Esophagus muscularis mucosa (tissue), 4 donors: ENCODE measurements at regions not wholly inside any gene's neighbourhood (a gene's known extent, or its start where the extent isn't known, plus 50 kb on each side); places are given as distances from the start of the nearest gene placed in this dataset.
"Not testable (repeated sequence)": the region's sequence is repeated elsewhere in the genome, so short reads cannot be mapped to it uniquely, and the experiment has no call there.

Experiments used
- DNase-seq: peaks from one replicate; pipeline ENCODE4 v3.0.0-alpha.2; 2017; ENCODE audit errors: extremely low spot score
- H3K27ac ChIP-seq, 4 donors: fragments of 200-600 bp; sonication (generic); replicated peaks in 1 of 4; 1 replicate in 3 of 4; 2 replicates in 1 of 4; pipeline ENCODE4 v1.5.1; 2016 to 2019; ENCODE audit warnings: mild to moderate bottlenecking in 1 of 4
- H3K27me3 ChIP-seq, 4 donors: fragments of 200-600 bp; sonication (generic); one replicate each; pipeline versions ENCODE4 v1.5.1 to v1.6.0; 2016 to 2019
- H3K36me3 ChIP-seq, 4 donors: fragments of 200-600 bp; sonication (generic); one replicate each; pipeline ENCODE4 v1.5.1; 2016 to 2019
- H3K4me1 ChIP-seq, 4 donors: fragments of 200-600 bp; sonication (generic); one replicate each; pipeline ENCODE4 v1.5.1; 2016 to 2019
- H3K4me3 ChIP-seq, 4 donors: fragments of 200-600 bp; sonication (generic); 1 replicate in 2 of 4; 2 replicates in 2 of 4; pipeline ENCODE4 v1.5.1; 2016 to 2019; ENCODE audit warnings: mild to moderate bottlenecking in 4 of 4, moderate library complexity in 1 of 4
- H3K9me3 ChIP-seq, 4 donors: fragments of 200-600 bp; sonication (generic); 1 replicate in 3 of 4; 2 replicates in 1 of 4; pipeline ENCODE4 v1.5.1; 2016 to 2019
- WGBS: methylation state at CpG from one replicate; pipeline ENCODE4 v1.1.5; 2018; 5-methylcytosine and 5-hydroxymethylcytosine counted together
- intact Hi-C: fragments of 100-400 bp; cut with DNase I; formaldehyde crosslinking; loops from one replicate; pipeline ENCODE4 v1.15.1; 2023

- H3K4me1 ChIP-seq, H3K36me3 ChIP-seq, DNase-seq, intact Hi-C loops, H3K4me3 ChIP-seq, H3K27ac ChIP-seq, H3K9me3 ChIP-seq, H3K27me3 ChIP-seq: not testable (repeated sequence)
- WGBS: 88% methylated on average over 8 of the region's 8 CpGs
Observed at GRCh38 chr16:15307184-15307583, 70.9 kb downstream of the NPIPA5 start.

- H3K4me1 ChIP-seq, H3K27ac ChIP-seq, H3K36me3 ChIP-seq, H3K9me3 ChIP-seq, H3K27me3 ChIP-seq, H3K4me3 ChIP-seq, DNase-seq, intact Hi-C loops: not testable (repeated sequence)
- WGBS: 40% methylated on average over 2 of the region's 2 CpGs
Observed at GRCh38 chr16:15305889-15306288, 72.2 kb downstream of the NPIPA5 start.

GRCh38 chr16:15303667-15304324, 74.3 kb downstream of the NPIPA5 start:
- H3K4me3 ChIP-seq, H3K27me3 ChIP-seq, H3K36me3 ChIP-seq, DNase-seq, H3K27ac ChIP-seq, H3K4me1 ChIP-seq, H3K9me3 ChIP-seq, intact Hi-C loops: not testable (repeated sequence)
- 29% methylated on average over 10 of the region's 10 CpGs for WGBS

GRCh38 chr16:15297104-15297503, 81.0 kb downstream of the NPIPA5 start:
- H3K9me3 ChIP-seq, H3K27me3 ChIP-seq, H3K4me3 ChIP-seq, H3K4me1 ChIP-seq, H3K36me3 ChIP-seq, DNase-seq, H3K27ac ChIP-seq, intact Hi-C loops: not testable (repeated sequence)
- WGBS: no CpG with 5 or more reads among the region's 4 CpGs

GRCh38 chr16:15274796-15275195, 103.3 kb downstream of the NPIPA5 start:
- H3K27ac ChIP-seq, H3K9me3 ChIP-seq, intact Hi-C loops, DNase-seq, H3K4me3 ChIP-seq, H3K4me1 ChIP-seq, H3K36me3 ChIP-seq: not testable (repeated sequence)
- peaks cover 0 to 10% (median 0%) of the 10 kb centered on the region in 4 donors for H3K27me3 ChIP-seq
- 72% methylated on average over 3 of the region's 8 CpGs for WGBS

GRCh38 chr16:15273964-15274363, 104.1 kb downstream of the NPIPA5 start:
- intact Hi-C loops, H3K27ac ChIP-seq, H3K4me1 ChIP-seq, H3K4me3 ChIP-seq, H3K36me3 ChIP-seq, H3K9me3 ChIP-seq, DNase-seq: not testable (repeated sequence)
- H3K27me3 ChIP-seq: peaks cover 0 to 15% (median 0%) of the 10 kb centered on the region in 4 donors
- no CpG with 5 or more reads among the region's 1 CpG for WGBS

- intact Hi-C loops, H3K27ac ChIP-seq, H3K4me3 ChIP-seq, H3K4me1 ChIP-seq, H3K9me3 ChIP-seq, DNase-seq, H3K36me3 ChIP-seq: not testable (repeated sequence)
- peaks cover 0 to 12% (median 0%) of the 10 kb centered on the region in 4 donors for H3K27me3 ChIP-seq
- 78% methylated on average over 6 of the region's 6 CpGs for WGBS
Observed at GRCh38 chr16:15266941-15267340, 111.2 kb downstream of the NPIPA5 start.

GRCh38 chr16:15262212-15262611, 115.9 kb downstream of the NPIPA5 start:
- H3K4me1 ChIP-seq, DNase-seq, H3K36me3 ChIP-seq, intact Hi-C loops, H3K4me3 ChIP-seq, H3K9me3 ChIP-seq, H3K27ac ChIP-seq, H3K27me3 ChIP-seq: not testable (repeated sequence)
- 48% methylated on average over 6 of the region's 11 CpGs for WGBS

- H3K4me3 ChIP-seq, intact Hi-C loops, DNase-seq, H3K36me3 ChIP-seq, H3K27me3 ChIP-seq, H3K27ac ChIP-seq, H3K9me3 ChIP-seq, H3K4me1 ChIP-seq: not testable (repeated sequence)
- no CpG with 5 or more reads among the region's 2 CpGs for WGBS
Observed at GRCh38 chr16:15247971-15248370, 130.1 kb downstream of the NPIPA5 start.

GRCh38 chr16:15236674-15237323, 141.3 kb downstream of the NPIPA5 start:
- intact Hi-C loops, H3K36me3 ChIP-seq, H3K9me3 ChIP-seq, H3K27ac ChIP-seq, DNase-seq, H3K4me1 ChIP-seq, H3K27me3 ChIP-seq, H3K4me3 ChIP-seq: not testable (repeated sequence)
- WGBS: 68% methylated on average over 2 of the region's 3 CpGs

GRCh38 chr16:15235140-15235539, 141.1 kb upstream of the RRN3 start:
- intact Hi-C loops, H3K4me1 ChIP-seq, H3K27ac ChIP-seq, DNase-seq, H3K9me3 ChIP-seq, H3K27me3 ChIP-seq, H3K36me3 ChIP-seq, H3K4me3 ChIP-seq: not testable (repeated sequence)
- WGBS: 61% methylated on average over 4 of the region's 5 CpGs

GRCh38 chr16:15234702-15235101, 140.6 kb upstream of the RRN3 start:
- no CpG with 5 or more reads among the region's 9 CpGs for whole genome bisulfite sequencing
- H3K9me3 ChIP-seq, H3K27me3 ChIP-seq, H3K4me3 ChIP-seq, H3K27ac ChIP-seq, DNase-seq, H3K36me3 ChIP-seq, intact Hi-C loops, H3K4me1 ChIP-seq: not testable (repeated sequence)

- H3K9me3 ChIP-seq, DNase-seq, H3K27me3 ChIP-seq, H3K4me3 ChIP-seq, intact Hi-C loops, H3K36me3 ChIP-seq, H3K4me1 ChIP-seq, H3K27ac ChIP-seq: not testable (repeated sequence)
- no CpG with 5 or more reads among the region's 5 CpGs for WGBS
Observed at GRCh38 chr16:15230432-15230831, 136.4 kb upstream of the RRN3 start.
